MCF 10A (cell line): ENCODE measurements at regions not wholly inside any gene's neighbourhood (a gene's known extent, or its start where the extent isn't known, plus 50 kb on each side); places are given as distances from the start of the nearest gene placed in this dataset.

Experiments used
- BruUV-seq: library from RNA; stranded (reverse); fragments of 400-500 nt; replicated peaks from 2 replicates; lab custom pipeline; 2021; lab: Mats Ljungman, UMichigan
- CTCF ChIA-PET: fragments of 300-600 bp; sonication (Branson Sonifier 250); formaldehyde crosslinking; extraction: SDS; loops from one replicate; lab custom pipeline; 2021; ENCODE audit warnings: antibody characterized with exemption, inconsistent platforms; lab: Yijun Ruan, JAX
- POLR2A ChIA-PET: fragments of 300-600, 350-650 bp; sonication (Branson Sonifier 250); formaldehyde crosslinking; extraction: SDS; loops from one replicate; lab custom pipeline; 2020; ENCODE audit warnings: antibody characterized with exemption, inconsistent platforms; lab: Yijun Ruan, JAX
- DNase-seq: peaks from one replicate; pipeline ENCODE4 v3.0.0-alpha.2; 2018; ENCODE audit not compliant: unreplicated experiment
- H3K27ac Mint-ChIP-seq: one replicate; pipeline ENCODE4 v1.8.0; 2022; ENCODE audit warnings: mild to moderate bottlenecking, low read depth, mixed read lengths; ENCODE audit not compliant: unreplicated experiment
- H3K27me3 Mint-ChIP-seq: one replicate; pipeline ENCODE4 v1.8.0; 2022; ENCODE audit warnings: mixed read lengths; ENCODE audit not compliant: insufficient read depth, unreplicated experiment
- H3K36me3 Mint-ChIP-seq: one replicate; pipeline ENCODE4 v1.8.0; 2022; ENCODE audit warnings: mild to moderate bottlenecking, moderate library complexity, mixed read lengths; ENCODE audit not compliant: insufficient read depth, unreplicated experiment
- H3K4me1 Mint-ChIP-seq: one replicate; pipeline ENCODE4 v1.8.0; 2022; ENCODE audit warnings: mixed read lengths; ENCODE audit not compliant: insufficient read depth, unreplicated experiment
- H3K4me3 Mint-ChIP-seq: one replicate; pipeline ENCODE4 v1.8.0; 2022; ENCODE audit warnings: mild to moderate bottlenecking, moderate library complexity, mixed read lengths; ENCODE audit not compliant: unreplicated experiment
- H3K9me3 Mint-ChIP-seq: one replicate; pipeline ENCODE4 v1.8.0; 2022; ENCODE audit warnings: mixed read lengths; ENCODE audit not compliant: unreplicated experiment
- intact Hi-C: fragments of 100-400 bp; cut with micrococcal nuclease; formaldehyde crosslinking; loops from 2 replicates; pipeline ENCODE4 v1.14.1; 2022
- TF ChIP-seq, protein P1 (sequence below): fragments of 200-600 bp; IDR thresholded peaks from one replicate; pipeline ENCODE4 v1.8.0; 2022; ENCODE audit warnings: antibody characterized with exemption, mild to moderate bottlenecking; ENCODE audit not compliant: unreplicated experiment

DNA sequence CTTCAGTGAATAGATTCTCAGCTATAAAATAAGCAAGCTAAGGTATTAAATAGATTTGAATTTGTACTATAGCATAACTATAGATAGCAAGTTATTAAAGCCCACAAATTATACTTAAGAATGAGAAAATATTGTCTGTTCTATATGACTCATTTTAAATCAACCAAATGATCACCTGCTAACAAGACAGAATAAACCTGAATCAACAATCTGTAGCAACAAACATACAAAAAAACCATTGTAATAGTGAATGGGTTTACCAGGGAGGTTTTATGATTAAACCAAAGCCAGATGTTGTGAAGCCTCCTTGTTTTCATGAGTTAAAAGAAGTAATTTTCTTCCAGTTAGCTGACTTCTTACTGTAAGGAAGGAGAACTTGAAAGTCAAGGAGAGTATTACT, 71.9 kb upstream of the HTR1B start:
- no peaks in the 10 kb centered on the region for H3K36me3 Mint-ChIP-seq
- CTCF ChIA-PET: interaction anchor here (0.6 kb wide), 2 partner anchors 365 to 1301 kb away, joined by 3 to 6 read pairs; no protein-coding TSS in a partner anchor
- H3K4me3 Mint-ChIP-seq: no peak overlapping the region
- H3K27me3 Mint-ChIP-seq: no peaks in the 10 kb centered on the region
- DNase-seq: no peak
- BruUV-seq: no TSS peak
- no peaks in the 10 kb centered on the region for H3K9me3 Mint-ChIP-seq
- POLR2A ChIA-PET: interaction anchor here (0.6 kb wide), 1 partner anchor 32 kb away, joined by 3 read pairs; no protein-coding TSS in a partner anchor
- TF ChIP-seq, protein P1, sequence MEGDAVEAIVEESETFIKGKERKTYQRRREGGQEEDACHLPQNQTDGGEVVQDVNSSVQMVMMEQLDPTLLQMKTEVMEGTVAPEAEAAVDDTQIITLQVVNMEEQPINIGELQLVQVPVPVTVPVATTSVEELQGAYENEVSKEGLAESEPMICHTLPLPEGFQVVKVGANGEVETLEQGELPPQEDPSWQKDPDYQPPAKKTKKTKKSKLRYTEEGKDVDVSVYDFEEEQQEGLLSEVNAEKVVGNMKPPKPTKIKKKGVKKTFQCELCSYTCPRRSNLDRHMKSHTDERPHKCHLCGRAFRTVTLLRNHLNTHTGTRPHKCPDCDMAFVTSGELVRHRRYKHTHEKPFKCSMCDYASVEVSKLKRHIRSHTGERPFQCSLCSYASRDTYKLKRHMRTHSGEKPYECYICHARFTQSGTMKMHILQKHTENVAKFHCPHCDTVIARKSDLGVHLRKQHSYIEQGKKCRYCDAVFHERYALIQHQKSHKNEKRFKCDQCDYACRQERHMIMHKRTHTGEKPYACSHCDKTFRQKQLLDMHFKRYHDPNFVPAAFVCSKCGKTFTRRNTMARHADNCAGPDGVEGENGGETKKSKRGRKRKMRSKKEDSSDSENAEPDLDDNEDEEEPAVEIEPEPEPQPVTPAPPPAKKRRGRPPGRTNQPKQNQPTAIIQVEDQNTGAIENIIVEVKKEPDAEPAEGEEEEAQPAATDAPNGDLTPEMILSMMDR: no peak
- intact Hi-C loops: no loop called here
- no peaks in the 10 kb centered on the region for H3K4me1 Mint-ChIP-seq
- no peak overlapping the region for H3K27ac Mint-ChIP-seq

DNA sequence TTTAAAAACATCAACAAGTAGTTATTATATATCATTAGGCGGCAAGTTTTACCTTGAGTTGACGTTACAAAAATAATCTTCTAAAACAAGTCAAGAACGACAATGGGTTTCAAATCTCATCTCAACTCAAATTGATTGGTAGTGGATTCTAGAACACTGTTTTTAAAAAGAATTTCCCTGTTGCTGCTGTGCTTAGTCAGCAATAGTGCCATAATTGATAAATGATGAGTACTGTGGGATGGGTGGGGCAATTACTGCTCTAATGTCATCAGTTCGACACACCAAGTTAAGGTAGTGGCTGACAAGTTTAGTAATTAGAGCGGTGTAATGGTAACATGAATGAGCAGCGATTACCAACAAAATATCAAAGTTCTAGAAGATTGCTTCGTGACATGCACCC, 73.4 kb upstream of the HTR1B start:
- ChIA-PET POLR2A (no interaction called here), CTCF (no interaction called here)
- no peak for DNase-seq
- Mint-ChIP-seq H3K9me3 (no peaks in the 10 kb centered on the region), H3K4me3 (no peak overlapping the region), H3K27ac (no peak overlapping the region), H3K4me1 (no peaks in the 10 kb centered on the region), H3K36me3 (no peaks in the 10 kb centered on the region), H3K27me3 (no peaks in the 10 kb centered on the region)
- intact Hi-C loops: no loop called here
- TF ChIP-seq, protein P1: no peak
- no TSS peak for BruUV-seq

- no peaks in the 10 kb centered on the region for H3K27me3 Mint-ChIP-seq
- H3K36me3 Mint-ChIP-seq: no peaks in the 10 kb centered on the region
- DNase-seq: no peak
- intact Hi-C loops: no loop called here
- CTCF ChIA-PET: no interaction called here
- no peaks in the 10 kb centered on the region for H3K4me1 Mint-ChIP-seq
- TF ChIP-seq, protein P1: no peak
- BruUV-seq: no TSS peak
- no peak overlapping the region for H3K4me3 Mint-ChIP-seq
- H3K9me3 Mint-ChIP-seq: no peaks in the 10 kb centered on the region
- H3K27ac Mint-ChIP-seq: no peak overlapping the region
- POLR2A ChIA-PET: no interaction called here
Observed at GRCh38 chr6:77543601-77544000, 80.3 kb upstream of the HTR1B start.

DNA sequence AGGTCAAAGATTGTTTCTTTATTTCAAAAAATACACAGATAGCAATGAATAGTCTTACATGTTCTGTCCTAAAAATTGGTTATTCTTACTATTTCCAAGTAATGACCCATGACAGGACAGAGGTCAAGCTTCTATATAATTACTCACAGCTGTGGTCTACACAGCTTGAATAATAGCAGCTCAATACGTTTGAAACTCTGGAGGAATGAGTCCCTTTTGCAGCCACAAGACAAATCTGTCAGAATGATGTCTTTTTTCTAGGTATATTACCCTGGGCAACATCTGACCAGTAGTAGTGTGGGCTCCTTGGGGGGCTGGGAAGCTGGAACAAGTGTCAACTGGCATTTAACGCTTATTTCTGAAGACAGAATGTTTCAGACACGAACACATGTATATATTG, 84.9 kb upstream of the HTR1B start:
- CTCF ChIA-PET: interaction anchor here (1.1 kb wide), 1 partner anchor 72 kb away, joined by 3 read pairs; no protein-coding TSS in a partner anchor
- DNase-seq: no peak
- Mint-ChIP-seq H3K4me3 (no peak overlapping the region), H3K4me1 (no peaks in the 10 kb centered on the region), H3K27ac (no peak overlapping the region), H3K9me3 (no peaks in the 10 kb centered on the region), H3K36me3 (no peaks in the 10 kb centered on the region), H3K27me3 (no peaks in the 10 kb centered on the region)
- TF ChIP-seq, protein P1: no peak
- intact Hi-C loops: no loop called here
- no TSS peak for BruUV-seq
- POLR2A ChIA-PET: no interaction called here
